Cardiac fibroblast (primary cell): ENCODE measurements at regions not wholly inside any gene's neighbourhood (a gene's known extent, or its start where the extent isn't known, plus 50 kb on each side); places are given as distances from the start of the nearest gene placed in this dataset.
A peak's percentile ranks its signal among the peaks of the same experiment; 100 is the strongest.

Experiments
- DNase-seq, 2 donors: peaks; one replicate each; pipeline versions ENCODE4 v3.0.0 to v3.0.0-alpha.2; 2010; ENCODE audit warnings: low read depth in 2 of 2
- H3K4me3 ChIP-seq, 2 donors: replicated peaks in 1 of 2; 1 replicate in 1 of 2; 2 replicates in 1 of 2; pipeline ENCODE4 v1.5.1; 2011; ENCODE audit warnings: low read depth in 2 of 2, low read length in 2 of 2, mild to moderate bottlenecking in 2 of 2, moderate library complexity in 1 of 2
- CTCF ChIP-seq: IDR thresholded peaks from one replicate; pipeline ENCODE4 v1.5.1; 2011; ENCODE audit warnings: low read depth, mild to moderate bottlenecking, low read length, inconsistent platforms

GRCh38 chr7:114755856-114756255 is 166.0 kb upstream of the MDFIC start:
- no peak for TF ChIP-seq CTCF
- DNase-seq = no peak

GRCh38 chr7:114758661-114759227 is 163.2 kb upstream of the MDFIC start:
- TF ChIP-seq CTCF = no peak
- H3K4me3 ChIP-seq = no peak overlapping the region
- DNase-seq = no peak

More at GRCh38 chr7:114755856-114756255, 166.0 kb upstream of the MDFIC start:
- H3K4me3 ChIP-seq = no peak overlapping the region

- no peak for TF ChIP-seq CTCF
- H3K4me3 ChIP-seq = no peak overlapping the region
- peak; percentile 2 to 4 for DNase-seq
Measured at GRCh38 chr7:114759347-114760062, 162.4 kb upstream of the MDFIC start.

GRCh38 chr7:114760477-114760876 is 161.4 kb upstream of the MDFIC start:
- no peak for TF ChIP-seq CTCF
- DNase-seq = no peak
- no peak overlapping the region for H3K4me3 ChIP-seq

- H3K4me3 ChIP-seq = no peak overlapping the region
- DNase-seq = no peak
- TF ChIP-seq CTCF = no peak
Measured at GRCh38 chr7:114761973-114762372, 159.9 kb upstream of the MDFIC start.

- H3K4me3 ChIP-seq = no peak overlapping the region
- TF ChIP-seq CTCF = no peak
- no peak for DNase-seq
Measured at GRCh38 chr7:114765331-114766040, 156.4 kb upstream of the MDFIC start.
